Esophagus squamous epithelium (tissue), 4 donors: ENCODE measurements at regions not wholly inside any gene's neighbourhood (a gene's known extent, or its start where the extent isn't known, plus 50 kb on each side); places are given as distances from the start of the nearest gene placed in this dataset.

Experiments used
- POLR2A ChIP-seq, 4 donors: fragments of 450-650 bp; IDR thresholded peaks; one replicate each; pipeline ENCODE4 v1.6.1; 2017; ENCODE audit warnings: antibody characterized with exemption in 4 of 4, mild to moderate bottlenecking in 4 of 4, moderate library complexity in 3 of 4
- TF ChIP-seq, protein P1 (sequence below), 6 experiments: fragments of 450-650 bp in 4 of 6; fragments of 200-600 bp in 2 of 6; sonication (generic) in 2 of 6; IDR thresholded peaks; one replicate each; pipeline ENCODE4 v1.5.1; 2016 to 2019; ENCODE audit warnings: antibody characterized with exemption in 6 of 6, mild to moderate bottlenecking in 4 of 6, moderate library complexity in 4 of 6

DNA sequence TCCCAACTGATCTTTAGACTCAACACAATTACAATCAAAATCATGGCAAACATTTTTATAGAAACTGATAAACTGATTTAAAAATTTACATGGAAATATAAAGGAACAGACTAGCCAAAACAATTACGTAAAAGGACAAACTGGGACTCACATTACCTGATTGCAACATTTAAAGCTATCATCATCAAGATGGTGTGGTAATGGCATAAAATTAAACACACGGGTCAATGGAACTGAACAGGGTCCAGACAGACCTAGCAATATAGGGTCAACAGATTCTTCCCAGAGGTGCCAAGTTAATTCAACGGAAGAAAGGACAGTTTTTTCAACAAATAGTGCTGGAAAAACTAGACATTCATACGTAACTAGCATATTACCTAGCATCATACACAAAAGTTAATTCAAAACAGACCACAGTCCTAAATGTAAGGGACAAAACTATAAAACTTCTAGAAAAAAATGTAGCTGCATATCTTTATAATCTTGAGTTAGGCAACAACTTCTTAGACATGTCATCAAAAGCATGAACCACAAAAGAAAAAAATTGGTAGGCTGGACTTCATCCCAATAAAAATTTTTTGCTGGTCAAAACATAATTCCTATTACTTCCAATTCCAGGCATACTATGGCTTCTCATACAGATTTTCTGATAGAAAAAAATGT lies 147.4 kb upstream of the BEND6 start:
- no peak for TF ChIP-seq POLR2A (IDR thresholded peaks at IDR 0.05)
- TF ChIP-seq, protein P1, sequence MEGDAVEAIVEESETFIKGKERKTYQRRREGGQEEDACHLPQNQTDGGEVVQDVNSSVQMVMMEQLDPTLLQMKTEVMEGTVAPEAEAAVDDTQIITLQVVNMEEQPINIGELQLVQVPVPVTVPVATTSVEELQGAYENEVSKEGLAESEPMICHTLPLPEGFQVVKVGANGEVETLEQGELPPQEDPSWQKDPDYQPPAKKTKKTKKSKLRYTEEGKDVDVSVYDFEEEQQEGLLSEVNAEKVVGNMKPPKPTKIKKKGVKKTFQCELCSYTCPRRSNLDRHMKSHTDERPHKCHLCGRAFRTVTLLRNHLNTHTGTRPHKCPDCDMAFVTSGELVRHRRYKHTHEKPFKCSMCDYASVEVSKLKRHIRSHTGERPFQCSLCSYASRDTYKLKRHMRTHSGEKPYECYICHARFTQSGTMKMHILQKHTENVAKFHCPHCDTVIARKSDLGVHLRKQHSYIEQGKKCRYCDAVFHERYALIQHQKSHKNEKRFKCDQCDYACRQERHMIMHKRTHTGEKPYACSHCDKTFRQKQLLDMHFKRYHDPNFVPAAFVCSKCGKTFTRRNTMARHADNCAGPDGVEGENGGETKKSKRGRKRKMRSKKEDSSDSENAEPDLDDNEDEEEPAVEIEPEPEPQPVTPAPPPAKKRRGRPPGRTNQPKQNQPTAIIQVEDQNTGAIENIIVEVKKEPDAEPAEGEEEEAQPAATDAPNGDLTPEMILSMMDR (IDR thresholded peaks at IDR 0.05): no peak
